DND-41 (cell line): ENCODE measurements at regions not wholly inside any gene's neighbourhood (a gene's known extent, or its start where the extent isn't known, plus 50 kb on each side); places are given as distances from the start of the nearest gene placed in this dataset.

ENCODE experiments used
- CTCF ChIP-seq: IDR thresholded peaks from 2 replicates; pipeline ENCODE4 v1.5.1; 2012; ENCODE audit warnings: borderline replicate concordance, low read length, moderate library complexity, mild to moderate bottlenecking; ENCODE audit not compliant: poor library complexity, severe bottlenecking; ENCODE audit errors: extremely low read depth
- EZH2 ChIP-seq: IDR thresholded peaks from 3 replicates; pipeline ENCODE4 v1.6.1; 2012; ENCODE audit warnings: borderline replicate concordance, low read depth, mild to moderate bottlenecking, moderate library complexity, low read length, inconsistent platforms; ENCODE audit not compliant: severe bottlenecking

- TF ChIP-seq CTCF (no peak), EZH2 (no peak)
Measured at GRCh38 chr6:139612135-139612465, 237.7 kb upstream of the CITED2 start.
